CD1c-positive myeloid dendritic cell (primary cell): ENCODE measurements at regions not wholly inside any gene's neighbourhood (a gene's known extent, or its start where the extent isn't known, plus 50 kb on each side); places are given as distances from the start of the nearest gene placed in this dataset.
A peak's percentile ranks its signal among the peaks of the same experiment; 100 is the strongest.
"Not testable (repeated sequence)": the region's sequence is repeated elsewhere in the genome, so short reads cannot be mapped to it uniquely, and the experiment has no call there.

Experiments
- DNase-seq: peaks from one replicate; pipeline ENCODE4 v3.0.0-alpha.2; 2016; ENCODE audit errors: extremely low spot score

DNA sequence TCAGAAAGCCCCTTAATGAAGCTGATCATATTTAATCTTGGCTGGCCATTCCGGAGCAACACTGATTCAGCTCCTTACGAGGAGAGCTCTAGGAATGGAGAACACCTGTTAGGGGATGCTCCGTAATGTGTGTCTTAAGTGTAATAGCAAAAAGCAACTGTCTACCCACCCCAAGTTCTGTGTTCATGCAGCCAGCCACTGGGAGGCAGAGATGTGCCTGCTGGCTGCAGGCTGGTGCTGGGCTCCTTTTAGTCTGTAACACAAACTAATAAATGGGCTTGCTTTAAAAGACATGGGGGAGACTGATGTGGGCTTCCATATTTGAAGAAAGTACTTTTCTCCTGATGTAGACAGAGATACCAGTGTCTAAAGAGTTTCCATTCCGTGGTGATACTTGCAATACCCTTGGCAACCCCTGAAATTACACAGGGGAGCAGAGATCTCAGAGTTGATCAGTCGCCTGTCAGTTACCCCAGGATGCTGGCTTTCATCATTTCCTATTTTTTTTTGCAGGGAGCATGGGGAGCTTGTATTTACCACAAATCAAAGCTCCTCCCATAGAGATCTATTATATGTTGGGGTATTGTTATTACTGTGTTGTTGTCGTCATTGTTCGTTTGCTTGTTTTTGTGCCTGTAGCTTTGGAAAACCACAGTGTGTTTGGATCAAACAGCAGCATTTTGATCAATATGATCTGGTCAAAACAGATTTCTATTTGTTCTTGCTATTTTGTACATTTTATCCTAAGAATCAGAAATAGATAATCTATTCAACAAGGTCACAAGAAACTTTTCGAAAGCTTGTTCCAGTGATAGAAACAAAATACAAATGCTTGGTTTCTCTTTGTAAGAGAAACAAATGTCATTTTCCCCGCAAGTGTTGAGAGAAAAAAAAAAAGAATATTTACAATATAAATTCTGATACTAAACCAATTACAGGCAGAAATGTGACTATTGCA lies 65.8 kb downstream of the MTX3 start:
- no peak for DNase-seq

DNA sequence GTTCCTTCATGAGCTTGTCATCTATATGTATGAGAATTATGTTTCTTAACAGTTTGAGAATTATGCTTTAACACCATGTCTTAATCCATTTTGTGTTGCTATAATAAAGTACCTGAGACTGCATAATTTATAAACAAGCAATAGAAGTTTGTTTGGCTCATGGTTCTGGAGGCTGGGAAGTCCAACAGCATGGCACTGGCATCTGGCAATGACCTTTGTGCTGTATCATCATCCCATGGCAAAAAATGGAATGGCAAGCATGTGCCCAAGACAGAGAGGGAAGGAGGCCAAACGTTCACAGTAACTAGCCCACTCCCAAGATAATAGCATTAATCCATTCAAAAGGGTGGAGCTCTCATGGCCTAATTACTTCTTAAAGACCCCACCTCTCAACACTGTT lies 67.6 kb downstream of the MTX3 start:
- no peak for DNase-seq

DNA sequence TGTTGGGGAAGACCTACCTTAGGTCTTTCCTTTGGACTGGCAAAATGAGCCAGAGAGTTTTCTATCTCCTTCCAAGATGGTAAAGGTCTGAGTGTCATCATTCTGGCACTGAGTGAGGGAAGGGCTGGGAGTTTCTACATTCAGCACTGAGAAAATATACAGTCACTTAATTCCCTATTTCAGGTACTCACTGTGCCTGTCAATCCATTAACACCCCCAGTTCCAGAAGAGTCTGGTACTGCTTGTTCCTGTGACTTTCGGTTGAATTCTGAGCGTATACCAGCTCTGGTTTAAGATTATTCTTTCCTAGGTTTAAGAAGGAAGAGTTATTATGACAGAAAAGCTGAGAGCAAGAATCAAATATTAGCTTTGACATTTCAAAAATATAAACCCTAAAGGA lies 68.4 kb downstream of the MTX3 start:
- DNase-seq: no peak

DNA sequence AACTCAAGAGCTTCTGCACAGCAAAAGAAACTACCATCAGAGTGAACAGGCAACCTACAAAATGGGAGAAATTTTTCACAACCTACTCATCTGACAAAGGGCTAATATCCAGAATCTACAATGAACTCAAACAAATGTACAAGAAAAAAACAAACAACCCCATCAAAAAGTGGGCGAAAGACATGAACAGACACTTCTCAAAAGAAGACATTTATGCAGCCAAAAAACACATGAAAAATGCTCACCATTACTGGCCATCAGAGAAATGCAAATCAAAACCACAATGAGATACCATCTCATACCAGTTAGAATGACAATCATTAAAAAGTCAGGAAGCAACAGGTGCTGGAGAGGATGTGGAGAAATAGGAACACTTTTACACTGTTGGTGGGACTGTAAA lies 83.6 kb downstream of the MTX3 start:
- DNase-seq: not testable (repeated sequence)

DNA sequence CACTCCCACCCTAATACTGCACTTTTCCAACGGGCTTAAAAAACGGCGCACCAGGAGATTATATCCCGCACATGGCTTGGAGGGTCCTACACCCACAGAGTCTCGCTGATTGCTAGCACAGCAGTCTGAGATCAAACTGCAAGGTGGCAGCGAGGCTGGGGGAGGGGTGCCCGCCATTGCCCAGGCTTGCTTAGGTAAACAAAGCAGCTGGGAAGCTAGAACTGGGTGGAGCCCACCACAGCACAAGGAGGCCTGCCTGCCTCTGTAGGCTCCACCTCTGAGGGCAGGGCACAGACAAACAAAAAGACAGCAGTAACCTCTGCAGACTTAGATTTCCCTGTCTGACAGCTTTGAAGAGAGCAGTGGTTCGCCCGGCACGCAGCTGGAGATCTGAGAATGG lies 88.5 kb downstream of the MTX3 start:
- DNase-seq: not testable (repeated sequence)

DNA sequence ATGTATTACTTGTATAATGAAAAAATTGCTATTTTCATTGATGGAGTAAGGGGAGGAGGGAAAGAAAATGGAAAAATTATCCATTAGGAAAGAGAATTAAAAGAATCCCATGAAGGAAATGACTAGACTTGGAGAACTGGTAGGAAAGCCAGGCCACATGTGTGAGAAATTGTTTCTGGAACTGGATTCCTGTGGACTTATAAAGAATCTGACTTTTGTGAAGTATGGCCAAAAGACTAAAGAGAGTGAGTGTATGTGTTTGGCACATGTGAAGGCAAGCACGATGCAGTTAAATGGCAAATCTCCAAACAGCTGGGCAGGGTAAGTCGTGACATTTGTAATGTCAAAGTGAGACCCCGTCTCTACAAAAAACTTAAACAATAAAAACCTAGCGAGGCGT lies 89.4 kb downstream of the MTX3 start:
- DNase-seq: no peak

DNA sequence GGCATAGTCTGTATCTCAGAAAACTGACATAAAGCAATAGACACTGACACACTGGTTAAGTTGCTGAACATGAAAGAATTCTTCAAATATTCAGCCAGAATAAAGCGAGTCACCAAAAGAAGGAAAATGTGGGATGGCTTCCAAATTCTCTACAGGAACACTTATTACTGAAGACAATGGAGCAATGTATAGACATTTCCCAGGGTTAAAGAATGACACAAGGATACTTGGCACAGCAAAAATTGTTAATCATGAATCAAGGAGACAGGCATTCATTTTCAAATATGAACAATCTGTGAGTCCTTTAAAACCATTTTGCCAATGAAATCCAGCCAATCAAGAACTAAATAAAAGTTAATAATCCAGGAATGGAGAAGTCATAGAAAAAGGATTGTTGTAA lies 92.5 kb downstream of the MTX3 start:
- no peak for DNase-seq

DNA sequence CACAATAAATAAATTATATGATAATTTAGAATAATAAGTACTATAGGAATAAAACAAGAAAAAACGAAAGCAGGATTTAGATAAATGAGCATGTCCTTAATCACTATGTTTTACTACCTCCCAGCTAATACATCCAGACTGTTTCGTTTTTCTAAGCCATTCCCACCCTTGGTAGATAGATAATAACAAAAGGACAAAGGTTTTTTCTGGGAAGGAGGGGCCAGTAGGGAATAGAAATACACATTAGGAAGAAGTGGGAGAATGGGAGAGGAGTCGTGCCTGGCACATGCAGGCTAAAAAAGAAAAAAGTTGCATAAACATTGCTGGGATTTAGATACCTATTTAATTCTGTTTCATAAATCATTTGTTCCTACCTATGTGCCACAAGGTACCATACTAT lies 97.1 kb downstream of the MTX3 start:
- no peak for DNase-seq

DNA sequence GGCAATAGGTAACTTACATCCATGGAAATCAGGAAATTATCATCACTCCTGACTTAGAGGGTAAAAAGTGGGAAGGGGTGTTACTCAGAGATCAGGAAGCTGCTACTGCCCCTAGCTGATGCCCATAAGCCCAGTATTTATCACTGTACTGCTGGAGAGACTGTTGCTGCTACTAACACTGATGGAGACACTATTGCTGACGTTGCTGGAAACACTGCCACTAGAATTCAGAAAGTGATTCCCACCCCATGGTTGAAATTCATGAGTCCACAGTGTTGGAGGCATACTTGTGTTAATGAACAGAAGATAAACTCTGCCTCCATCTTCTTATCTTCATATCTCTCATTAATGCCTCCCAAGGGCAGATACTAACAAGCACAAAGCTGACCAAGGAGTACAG lies 97.6 kb downstream of the MTX3 start:
- DNase-seq: no peak

DNA sequence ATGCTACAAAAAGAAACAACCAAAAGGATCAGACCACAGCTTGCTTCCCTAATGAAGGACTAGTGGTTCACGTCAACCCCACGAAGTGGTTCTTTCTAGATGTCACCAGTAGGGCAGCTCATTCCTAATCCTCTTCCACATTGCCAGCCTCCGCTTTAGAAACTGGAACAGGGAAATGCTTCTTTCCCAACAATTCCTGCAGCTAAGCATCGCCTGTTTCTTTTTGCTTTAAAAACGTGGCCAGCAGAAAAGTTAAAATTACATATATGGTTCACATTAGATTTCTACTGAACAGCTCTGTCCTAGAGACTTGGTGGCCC lies 100.2 kb downstream of the MTX3 start:
- no peak for DNase-seq

DNA sequence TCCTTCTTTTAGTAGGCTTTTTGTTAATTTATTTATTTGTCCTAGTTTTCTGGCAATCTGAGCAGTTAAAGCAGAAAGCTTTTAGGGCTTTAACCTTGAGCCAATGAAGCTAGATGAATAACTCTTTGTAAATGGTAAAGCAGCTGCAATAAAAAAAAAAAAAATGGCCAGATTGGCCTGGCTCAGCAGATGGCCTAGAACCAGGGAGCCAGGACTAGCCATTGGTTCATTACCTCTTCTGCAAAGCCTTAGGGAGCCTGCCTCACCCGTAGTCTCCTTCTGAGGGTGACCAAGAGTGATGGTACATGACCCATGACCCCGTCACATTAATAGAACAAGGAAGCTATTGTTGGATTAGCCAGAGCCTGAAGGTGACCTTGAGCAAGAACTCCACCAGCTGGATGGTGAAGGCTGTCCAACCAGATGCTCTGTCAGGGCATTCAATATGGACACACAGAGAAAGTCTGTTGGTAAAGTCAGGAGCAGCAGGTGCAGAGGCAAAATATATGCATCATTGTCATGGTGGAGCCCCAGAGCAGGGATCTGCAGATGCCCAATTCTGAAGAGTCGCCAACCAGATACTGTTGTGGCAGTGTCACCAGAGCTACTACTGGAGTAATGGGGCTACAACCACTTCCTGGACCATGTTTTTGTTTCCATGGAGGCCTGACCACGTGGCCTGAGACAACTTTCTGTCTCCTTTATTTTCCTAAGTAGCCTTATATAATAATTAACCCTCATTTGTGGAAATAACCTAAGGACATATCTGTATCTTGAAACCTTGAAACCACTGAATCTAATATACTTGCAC lies 100.7 kb downstream of the MTX3 start:
- no peak for DNase-seq

DNA sequence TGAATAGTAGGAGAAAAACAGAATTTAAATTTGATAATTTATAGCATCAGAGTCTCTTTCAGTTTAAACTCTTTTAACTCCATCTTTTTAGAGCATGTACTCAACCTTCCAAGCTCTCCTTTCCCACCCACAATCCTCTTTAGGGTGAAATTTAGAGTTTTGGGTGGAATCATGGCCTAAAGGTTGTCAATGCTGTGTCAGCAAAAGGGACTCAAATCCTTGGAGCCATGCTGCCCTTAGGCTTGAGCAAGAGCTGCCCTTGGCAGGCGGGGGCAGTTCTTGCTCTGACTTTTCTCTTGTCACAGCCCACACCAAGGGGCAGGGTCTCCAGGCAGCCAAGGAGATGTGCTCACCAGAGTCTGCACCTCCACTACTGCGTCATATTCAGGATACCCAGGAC lies 102.4 kb downstream of the MTX3 start:
- no peak for DNase-seq

DNA sequence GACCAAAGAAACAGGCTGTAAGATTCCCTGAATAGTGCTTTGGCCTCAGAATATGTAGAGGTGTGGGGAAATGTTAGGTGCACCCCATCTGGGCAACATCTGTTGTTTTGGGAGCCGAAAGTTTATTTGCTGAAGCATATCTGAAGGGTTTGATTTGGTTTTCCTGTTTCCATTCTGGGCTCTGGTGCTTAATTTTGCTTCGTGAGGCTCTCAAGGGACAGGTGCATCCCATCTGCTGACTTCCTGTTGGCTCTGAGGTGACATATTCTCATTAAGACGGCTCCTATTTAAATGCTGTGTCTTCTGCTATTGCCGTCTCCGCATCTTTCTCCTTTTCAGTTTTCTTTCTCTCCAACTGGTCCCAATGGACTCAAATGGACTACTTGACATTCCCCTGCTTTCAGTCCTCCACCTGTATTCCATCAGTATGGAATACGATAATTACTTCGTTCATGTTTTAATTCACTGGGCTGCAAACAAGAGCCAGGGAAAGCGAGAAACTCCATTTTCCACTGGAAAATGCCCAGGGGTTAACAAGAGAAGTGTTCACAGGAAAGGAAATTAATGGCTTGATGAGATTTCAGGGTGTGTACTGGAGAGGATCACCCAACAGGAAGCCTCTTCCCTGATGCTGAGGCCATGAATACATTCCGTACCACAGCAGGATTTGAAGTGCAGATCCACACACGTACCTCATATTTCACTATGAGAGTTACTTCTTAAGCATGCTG lies 104.0 kb downstream of the MTX3 start:
- no peak for DNase-seq

DNA sequence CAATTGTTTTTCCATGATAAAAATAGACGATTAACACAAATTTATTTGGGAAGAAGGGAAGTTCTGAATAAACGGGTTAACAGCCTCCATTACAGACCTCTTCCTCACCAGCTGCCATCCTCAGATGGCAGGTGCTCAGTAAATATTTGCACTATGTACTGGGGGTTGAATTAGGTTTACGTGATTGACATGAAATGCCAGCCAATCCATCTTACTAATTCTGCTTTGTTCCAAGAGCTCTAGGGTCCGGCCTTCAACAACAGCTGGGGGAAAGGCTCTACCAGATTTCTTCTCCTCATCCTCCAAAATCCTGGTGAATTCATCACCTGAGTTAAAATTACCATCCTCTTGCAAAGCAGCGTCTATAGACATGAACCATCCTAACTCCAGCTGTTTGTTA lies 104.6 kb downstream of the MTX3 start:
- DNase-seq: no peak

DNA sequence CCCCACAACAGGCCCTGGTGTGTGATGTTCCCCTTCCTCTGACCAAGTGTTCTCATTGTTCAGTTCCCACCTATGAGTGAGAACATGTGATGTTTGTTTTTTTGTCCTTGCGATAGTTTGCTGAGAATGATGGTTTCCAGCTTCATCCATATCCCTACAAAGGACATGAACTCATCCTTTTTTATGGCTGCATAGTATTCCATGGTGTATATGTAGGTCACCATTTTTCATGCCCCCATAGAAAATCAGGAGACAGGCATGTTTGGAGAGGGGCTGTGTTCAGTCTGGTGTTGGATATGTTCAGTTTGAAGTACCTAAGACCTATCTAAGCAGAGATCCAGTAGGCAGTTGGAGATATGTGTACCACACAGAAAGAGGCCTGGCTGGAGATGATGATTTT lies 111.2 kb downstream of the MTX3 start:
- DNase-seq: not testable (repeated sequence)

DNA sequence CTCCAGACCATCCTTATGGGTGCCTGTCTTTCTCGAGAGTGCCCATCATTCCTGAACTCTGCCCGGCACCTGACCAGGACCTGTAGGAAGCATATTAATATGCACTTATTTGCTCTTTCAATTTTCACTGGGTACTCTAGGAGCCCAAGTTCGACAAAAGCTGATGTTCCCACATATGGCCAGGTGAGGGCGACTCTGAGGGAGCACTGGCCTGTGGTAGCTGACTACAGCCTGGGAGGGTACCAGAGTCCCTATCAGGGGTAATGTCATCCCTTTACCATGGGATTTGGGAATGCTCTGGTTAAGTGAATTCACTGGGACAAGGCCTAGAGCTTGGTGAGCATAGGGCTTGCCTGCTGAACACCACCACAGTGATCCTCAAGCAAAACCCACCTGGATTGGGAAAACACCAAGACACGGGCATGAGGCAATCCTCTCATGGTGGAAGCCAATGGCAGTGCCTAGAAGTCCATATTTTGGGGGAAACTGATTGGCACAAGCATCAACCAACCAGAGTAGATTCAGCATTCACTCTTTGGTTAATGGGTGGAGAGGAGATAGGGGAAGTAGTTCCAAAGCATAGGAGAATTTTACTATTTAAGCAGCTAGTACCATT lies 112.2 kb downstream of the MTX3 start:
- DNase-seq: peak; percentile 23

DNA sequence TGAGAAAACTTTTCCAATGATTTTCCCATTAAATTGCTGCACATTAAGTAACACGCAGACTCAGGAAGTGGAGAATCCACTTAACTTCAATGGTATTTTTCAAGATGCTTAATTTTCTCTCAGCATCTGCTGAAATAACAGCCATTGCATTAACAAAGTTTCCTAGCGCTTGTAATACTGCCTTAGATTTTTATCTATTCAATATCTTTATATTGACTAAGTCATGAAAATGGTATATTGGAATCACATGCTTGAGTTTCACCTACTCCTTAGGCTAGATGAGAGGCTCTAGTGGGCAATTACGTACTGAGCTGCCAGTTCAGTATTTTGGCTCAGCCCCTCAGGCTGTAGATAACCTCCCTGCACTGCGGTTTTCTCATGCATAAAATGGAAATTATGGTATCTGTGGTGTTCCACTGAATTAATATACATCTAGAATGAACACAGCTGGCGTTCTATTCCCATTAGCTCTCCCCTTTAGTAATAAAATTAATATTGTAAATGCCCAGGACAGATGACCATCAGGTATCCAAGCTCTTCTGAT lies 112.9 kb downstream of the MTX3 start:
- no peak for DNase-seq

DNA sequence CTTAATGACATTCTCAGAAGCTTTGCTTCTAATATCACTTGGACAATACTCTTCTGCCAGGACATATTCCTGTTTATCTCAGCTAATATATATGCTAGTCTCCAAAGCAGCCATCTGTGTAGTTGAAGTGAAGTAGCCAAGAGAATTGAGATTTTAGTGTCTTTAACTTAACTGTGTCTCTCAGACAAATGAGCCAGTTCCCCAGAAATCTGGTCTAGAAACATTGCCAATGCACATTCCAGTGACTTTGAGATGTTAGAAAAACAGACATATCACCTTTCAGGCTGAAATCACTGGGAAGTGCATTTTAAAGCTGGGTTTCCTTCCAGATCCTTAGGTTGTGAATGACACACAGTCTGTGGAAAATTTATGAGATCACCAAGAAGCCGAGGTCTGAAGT lies 114.6 kb downstream of the MTX3 start:
- no peak for DNase-seq

DNA sequence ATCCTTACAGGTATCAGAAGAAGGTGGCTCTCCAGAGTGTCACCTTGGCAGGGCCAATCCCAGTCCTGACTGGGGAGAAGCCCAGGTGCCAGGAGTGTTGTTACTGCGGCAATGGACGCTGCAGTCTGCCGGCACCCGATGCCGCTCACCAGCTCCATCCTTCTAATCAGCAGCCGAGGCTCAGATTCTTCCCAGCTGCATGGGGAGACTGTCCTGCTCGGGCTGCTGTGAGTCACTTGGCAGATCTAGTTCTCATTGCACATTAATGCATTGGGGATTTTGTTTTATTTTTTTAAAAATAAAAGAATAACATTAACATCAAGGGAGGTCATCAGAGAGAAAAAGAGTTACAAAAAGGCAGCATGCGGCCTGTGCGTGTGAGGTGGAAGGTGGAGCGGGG lies 115.8 kb downstream of the MTX3 start:
- DNase-seq: no peak

DNA sequence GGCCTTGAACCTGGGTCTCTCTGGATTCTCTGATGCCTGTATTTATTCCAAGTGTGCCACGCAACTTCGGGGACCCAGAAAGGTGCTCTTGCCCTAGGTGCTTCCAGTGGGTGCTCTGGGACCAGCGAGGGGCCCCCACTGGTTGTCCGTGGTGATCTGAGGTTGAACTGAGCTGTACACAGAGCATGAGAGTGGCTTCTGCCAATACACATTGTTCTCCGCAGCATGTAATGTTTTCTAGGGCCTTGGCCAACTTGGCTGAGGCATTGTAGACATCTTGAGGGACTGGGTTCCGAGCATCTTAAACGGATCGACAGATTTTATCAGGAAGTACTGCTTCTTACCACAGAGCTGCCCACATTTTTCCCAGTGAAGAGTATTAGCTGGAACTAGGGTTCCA lies 117.9 kb downstream of the MTX3 start:
- DNase-seq: no peak

DNA sequence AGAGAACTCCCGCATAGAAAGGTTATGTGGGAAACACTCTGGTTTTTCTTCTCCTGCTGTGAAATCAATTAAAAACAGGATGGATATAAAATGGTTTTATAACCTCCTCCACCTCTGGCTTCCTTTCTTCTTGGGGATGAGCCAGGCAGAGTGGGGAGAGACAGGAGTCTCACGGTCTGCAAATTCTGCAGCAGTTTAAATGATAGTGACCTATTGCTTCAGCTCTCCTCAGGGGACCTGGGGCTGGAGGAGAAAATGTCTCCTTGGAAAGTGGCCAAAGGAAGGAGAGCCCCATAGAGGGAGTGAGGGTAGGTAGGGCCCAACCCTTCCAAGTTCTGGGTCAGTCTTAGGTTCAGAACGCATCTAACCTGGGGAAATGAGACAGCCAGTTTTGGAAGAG lies 118.8 kb downstream of the MTX3 start:
- DNase-seq: no peak
